HS-5 (cell line): ENCODE measurements at regions not wholly inside any gene's neighbourhood (a gene's known extent, or its start where the extent isn't known, plus 50 kb on each side); places are given as distances from the start of the nearest gene placed in this dataset.

Experiments
- DNase-seq: peaks from one replicate; pipeline ENCODE4 v3.0.0-alpha.2; 2012; ENCODE audit warnings: low read depth

DNA sequence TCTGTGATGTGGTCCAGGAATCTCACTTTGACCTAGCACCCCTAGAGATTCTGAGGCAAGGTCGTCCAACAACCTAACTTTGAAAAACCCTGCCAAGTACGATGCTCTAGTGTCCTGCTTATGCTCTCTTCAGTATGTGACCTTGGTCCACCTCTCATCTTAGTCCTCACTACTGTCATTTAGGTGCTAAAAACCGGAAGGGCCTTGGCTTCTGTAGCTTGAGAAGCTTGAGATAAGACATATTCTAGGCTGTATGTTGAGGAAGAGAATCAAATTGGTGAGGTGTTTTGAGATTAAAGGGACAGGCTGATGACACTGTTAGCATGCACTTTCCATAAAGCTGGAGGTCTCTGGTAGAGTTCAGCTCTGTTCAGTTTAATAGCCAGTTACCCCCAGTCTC is 57.0 kb upstream of the MTPN start:
- DNase-seq: no peak

- no peak for DNase-seq
Observed at GRCh38 chr7:136033413-136034031, 56.4 kb upstream of the MTPN start.

GRCh38 chr7:136030867-136031318 is 53.7 kb upstream of the MTPN start:
- DNase-seq: no peak

- no peak for DNase-seq
Observed at GRCh38 chr7:136030330-136030729, 53.2 kb upstream of the MTPN start.

DNA sequence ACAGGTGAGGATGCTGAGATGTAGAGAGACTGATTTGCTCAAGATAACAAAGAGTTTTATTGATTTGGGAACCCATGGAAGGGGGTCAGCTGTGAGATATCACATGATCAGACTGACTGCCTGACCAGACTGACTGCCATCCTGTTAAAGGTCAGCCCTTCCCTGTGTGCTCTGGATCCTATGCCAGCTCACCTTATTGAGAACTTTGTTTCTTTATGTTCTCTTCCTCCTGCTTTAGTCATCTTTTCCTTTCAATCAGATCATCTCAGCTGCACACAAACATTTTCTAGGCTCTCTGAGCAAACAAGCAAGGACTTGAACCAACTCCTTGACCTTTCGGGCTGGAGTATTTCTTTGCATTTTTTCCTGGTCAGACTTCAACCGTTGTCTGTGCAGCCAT is 50.0 kb upstream of the MTPN start:
- no peak for DNase-seq
